HepG2 (cell line): ENCODE measurements at regions not wholly inside any gene's neighbourhood (a gene's known extent, or its start where the extent isn't known, plus 50 kb on each side); places are given as distances from the start of the nearest gene placed in this dataset.

Experiments used
- ATAC-seq: fragments of 200-7000 bp; cut with Tn5 transposase; 3 replicates; pipeline ENCODE4 v1.9.1; 2020; ENCODE audit warnings: mild to moderate bottlenecking, moderate library complexity
- BruUV-seq: library from RNA; stranded (reverse); fragments of 400-500 nt; replicated peaks from 2 replicates; lab custom pipeline; 2021; lab: Mats Ljungman, UMichigan
- CTCF ChIA-PET: fragments of 300-600 bp; formaldehyde crosslinking; extraction: SDS; loops from one replicate; lab custom pipeline; 2021; ENCODE audit warnings: low total read pairs, inconsistent platforms, low intra/inter-chr PET ratio; lab: Yijun Ruan, JAX
- POLR2A ChIA-PET: fragments of 350-600 bp; sonication (Branson Sonifier 250); formaldehyde crosslinking; loops from one replicate; lab custom pipeline; 2020; ENCODE audit warnings: antibody characterized with exemption, inconsistent platforms; lab: Yijun Ruan, JAX
- DNase-seq: peaks from one replicate; pipeline ENCODE4 v3.0.0-alpha.2; 2015; ENCODE audit warnings: low spot score
- FAIRE-seq: peaks from 3 replicates; lab custom pipeline; 2011; peaks lifted over from hg19 to GRCh38; lab: Jason Lieb, UNC
- H2AFZ ChIP-seq: one replicate; pipeline ENCODE4 v1.6.1; 2011; ENCODE audit warnings: low read length, inconsistent platforms
- H3K27ac ChIP-seq: fragments of 300-600 bp; 3 replicates; pipeline ENCODE4 v1.8.0; 2011; ENCODE audit warnings: mixed run types, mild to moderate bottlenecking, mixed read lengths, low read length, inconsistent platforms; ENCODE audit not compliant: insufficient read depth; ENCODE audit errors: extremely low read length
- H3K27me3 ChIP-seq, 2 experiments: fragments of 200-600 bp in 1 of 2; 2 replicates in 1 of 2; 3 replicates in 1 of 2; pipeline versions ENCODE4 v1.6.0 to v1.8.0; 2011; ENCODE audit warnings: low read length in 2 of 2, mild to moderate bottlenecking in 2 of 2, moderate library complexity in 2 of 2, inconsistent platforms in 1 of 2; ENCODE audit not compliant: insufficient read depth in 2 of 2, control insufficient read depth in 1 of 2
- H3K36me3 ChIP-seq, 2 experiments: fragments of 200-600 bp in 1 of 2; replicated peaks in 1 of 2; 2 replicates in 1 of 2; 3 replicates in 1 of 2; pipeline versions ENCODE4 v1.5.1 to v1.8.0; 2011; ENCODE audit warnings: low read length in 2 of 2, inconsistent platforms in 1 of 2; ENCODE audit not compliant: insufficient read depth in 2 of 2, control insufficient read depth in 1 of 2
- H3K4me1 ChIP-seq: 2 replicates; pipeline ENCODE4 v1.5.1; 2012; ENCODE audit warnings: low read length, inconsistent platforms; ENCODE audit not compliant: insufficient read depth
- H3K4me2 ChIP-seq: 2 replicates; pipeline ENCODE4 v1.6.0; 2011; ENCODE audit warnings: low read depth, low read length, inconsistent platforms
- H3K4me3 ChIP-seq, 3 experiments: fragments of 200-600 bp in 1 of 3; sonication (generic), shearing (Covaris generic) in 1 of 3; replicated peaks in 1 of 3; 2 replicates each; pipeline ENCODE4 v1.5.1; 2011 to 2016; ENCODE audit warnings: low read length in 3 of 3, inconsistent platforms in 2 of 3, low read depth in 2 of 3, mild to moderate bottlenecking in 2 of 3, control low read depth in 1 of 3, mixed read lengths in 1 of 3; ENCODE audit not compliant: insufficient read depth in 1 of 3
- H3K79me2 ChIP-seq: one replicate; pipeline ENCODE4 v1.6.1; 2011; ENCODE audit warnings: low read length, inconsistent platforms; ENCODE audit not compliant: insufficient read depth
- H3K9ac ChIP-seq: 2 replicates; pipeline ENCODE4 v1.6.0; 2011; ENCODE audit warnings: mild to moderate bottlenecking, low read depth, low read length, inconsistent platforms; ENCODE audit not compliant: insufficient read depth
- H3K9me3 ChIP-seq: 2 replicates; pipeline ENCODE4 v1.5.1; 2012; ENCODE audit warnings: mild to moderate bottlenecking, low read length
- H4K20me1 ChIP-seq: 2 replicates; pipeline ENCODE4 v1.6.0; 2011; ENCODE audit warnings: inconsistent platforms, mild to moderate bottlenecking, low read length, moderate library complexity; ENCODE audit not compliant: insufficient read depth
- HDAC2 ChIP-seq: sonication (generic); formaldehyde crosslinking; IDR thresholded peaks from 2 replicates; pipeline ENCODE4 v1.4.0; 2020; ENCODE audit warnings: missing genetic modification reagents
- LRRFIP1 ChIP-seq: sonication (generic); formaldehyde crosslinking; conservative IDR thresholded peaks from 2 replicates; pipeline ENCODE4 v1.4.0; 2020; ENCODE audit warnings: missing genetic modification reagents
- MAFF ChIP-seq: IDR thresholded peaks from 2 replicates; pipeline ENCODE4 v1.6.1; 2011; ENCODE audit warnings: low read depth, low read length, improper control_type of control experiment
- MAFK ChIP-seq, 2 experiments: IDR thresholded peaks in 1 of 2; conservative IDR thresholded peaks in 1 of 2; 2 replicates each; pipeline ENCODE4 v1.6.1; 2011; ENCODE audit warnings: improper control_type of control experiment in 2 of 2, low read length in 2 of 2
- WGBS: methylation state at CpG from one replicate; pipeline ENCODE4 v1.1.6; 2017; ENCODE audit warnings: low lambda C conversion rate; 5-methylcytosine and 5-hydroxymethylcytosine counted together
- in situ Hi-C: cut with HindIII; loops from 2 replicates; pipeline ENCODE4 v1.10.0; 2017; ENCODE audit warnings: low pct_unique_long_range_greater_than_20kb; ENCODE audit not compliant: extremely low pct_ligation_motif_present
- intact Hi-C: fragments of 100-400 bp; cut with micrococcal nuclease; formaldehyde crosslinking; loops from one replicate; pipeline ENCODE4 v1.10.0; 2022; ENCODE audit not compliant: unreplicated experiment
- TF ChIP-seq, protein P1 (sequence below): IDR thresholded peaks from 2 replicates; pipeline ENCODE4 v1.6.1; 2016; ENCODE audit warnings: low read depth, borderline replicate concordance

DNA sequence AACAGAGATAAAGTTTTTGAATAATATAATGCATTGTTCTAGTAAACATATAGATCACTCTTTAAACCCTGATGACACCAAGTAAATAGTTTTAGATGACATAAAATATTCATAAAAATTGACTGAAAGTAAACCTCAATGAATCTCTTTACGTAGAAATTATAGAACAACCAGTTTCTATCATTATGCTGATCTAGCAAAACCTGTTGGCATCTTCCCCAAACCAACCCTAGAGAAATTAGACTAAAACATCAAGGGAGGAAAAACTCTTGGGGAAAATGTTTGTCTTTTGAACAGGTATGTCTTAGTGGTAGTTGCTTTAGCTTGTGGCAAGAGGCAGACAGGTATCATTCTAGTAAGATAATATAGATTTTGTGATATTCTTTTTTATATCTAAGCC lies 747.0 kb upstream of the CDH6 start:
- TF ChIP-seq LRRFIP1 (CRISPR knock-in tag) = no peak
- no peak for TF ChIP-seq HDAC2 (CRISPR knock-in tag)
- peak; percentile 88 to 93 for TF ChIP-seq MAFK (conservative IDR thresholded peaks at IDR 0.05 in 1 of 2, IDR thresholded peaks at IDR 0.05 in 1 of 2; ENCODE audit: low read length in 2 of 2)
- peak; percentile 90 for TF ChIP-seq MAFF
- no peaks in the 10 kb centered on the region for H3K79me2 ChIP-seq
- H3K9ac ChIP-seq = no peak overlapping the region
- H3K27ac ChIP-seq = no peak overlapping the region
- in situ Hi-C loops (no loop called here), intact Hi-C loops (no loop called here)
- peaks cover 8% of the 10 kb centered on the region; the same call in 1 of the 2 replicates for H3K9me3 ChIP-seq
- H4K20me1 ChIP-seq = no peaks in the 10 kb centered on the region
- no TSS peak for BruUV-seq
- POLR2A ChIA-PET = no interaction called here
- CTCF ChIA-PET = no interaction called here
- H3K4me3 ChIP-seq = no peak overlapping the region
- no peaks in the 10 kb centered on the region for H3K27me3 ChIP-seq
- no peak for FAIRE-seq
- H3K4me2 ChIP-seq = no peak overlapping the region
- DNase-seq = no peak
- 33% methylated on average over 1 of the region's 1 CpG for WGBS
- no peaks in the 10 kb centered on the region for H3K4me1 ChIP-seq
- H3K36me3 ChIP-seq = no peaks in the 10 kb centered on the region
- no peak overlapping the region for H2AFZ ChIP-seq
- no peak for ATAC-seq

- Histone ChIP-seq H3K4me1 (no peaks in the 10 kb centered on the region), H3K27me3 (no peaks in the 10 kb centered on the region), H3K4me2 (no peak overlapping the region), H3K27ac (no peak overlapping the region), H3K9ac (no peak overlapping the region), H3K36me3 (no peaks in the 10 kb centered on the region), H3K9me3 (peaks cover 20% of the 10 kb centered on the region; the same call in 1 of the 2 replicates), H4K20me1 (no peaks in the 10 kb centered on the region), H3K4me3 (no peak overlapping the region), H3K79me2 (no peaks in the 10 kb centered on the region), H2AFZ (no peak overlapping the region)
- intact Hi-C loops = no loop called here
- TF ChIP-seq, protein P1, sequence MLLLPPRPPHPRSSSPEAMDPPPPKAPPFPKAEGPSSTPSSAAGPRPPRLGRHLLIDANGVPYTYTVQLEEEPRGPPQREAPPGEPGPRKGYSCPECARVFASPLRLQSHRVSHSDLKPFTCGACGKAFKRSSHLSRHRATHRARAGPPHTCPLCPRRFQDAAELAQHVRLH (CRISPR knock-in tag) = no peak
- no TSS peak for BruUV-seq
- in situ Hi-C loops = no loop called here
- FAIRE-seq = no peak
- 91% methylated on average over 1 of the region's 1 CpG for WGBS
- ChIA-PET CTCF (no interaction called here), POLR2A (no interaction called here)
- no peak for ATAC-seq
- DNase-seq = no peak
These were observed 754.7 kb upstream of the CDH6 start for GRCh38 chr5:30438785-30439184.
